ENCODE measurements at regions not wholly inside any gene's neighbourhood (a gene's known extent, or its start where the extent isn't known, plus 50 kb on each side); places are given as distances from the start of the nearest gene placed in this dataset.

DNA sequence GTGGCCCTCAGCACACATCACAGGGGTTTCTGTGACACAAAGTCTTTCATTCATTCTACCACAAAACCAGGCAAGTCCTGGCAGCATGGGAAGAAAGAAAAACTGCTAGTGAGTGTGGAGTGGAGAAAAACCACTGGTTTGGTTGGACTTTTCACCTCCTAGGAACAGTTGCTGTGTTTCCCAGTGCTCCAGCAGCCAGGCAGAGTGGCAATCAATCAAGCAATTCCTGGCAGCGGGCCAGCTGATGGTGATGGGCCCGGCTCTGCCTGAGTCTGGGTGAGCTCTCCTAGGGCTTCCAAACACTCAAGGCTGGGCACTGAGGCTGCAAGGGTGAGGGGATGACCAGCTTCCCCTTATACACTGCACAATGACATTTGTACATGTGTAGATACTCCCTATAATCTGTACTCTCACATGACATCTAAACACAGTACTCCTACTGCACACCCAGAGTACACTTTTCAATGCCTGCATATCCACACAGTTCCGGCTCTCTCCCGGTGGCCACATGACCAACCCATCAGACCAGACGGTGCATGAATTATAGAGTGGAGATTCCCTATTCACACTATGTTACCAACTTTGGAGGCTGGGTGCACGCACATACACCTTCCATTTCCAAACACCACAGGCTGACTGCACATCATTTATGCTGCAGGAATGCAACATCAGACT lies 156.6 kb downstream of the UNC5CL start:
- Histone ChIP-seq H3K36me3 (ENCODE audit: control insufficient read depth, insufficient read depth, low read length) (no peaks in the 10 kb centered on the region), H3K27me3 (ENCODE audit: control insufficient read depth, insufficient read depth, low read length) (no peaks in the 10 kb centered on the region), H3K4me3 (ENCODE audit: low read depth, low read length) (no peak overlapping the region)
- DNase-seq (ENCODE audit: low read depth) = no peak
- TF ChIP-seq, protein P1, sequence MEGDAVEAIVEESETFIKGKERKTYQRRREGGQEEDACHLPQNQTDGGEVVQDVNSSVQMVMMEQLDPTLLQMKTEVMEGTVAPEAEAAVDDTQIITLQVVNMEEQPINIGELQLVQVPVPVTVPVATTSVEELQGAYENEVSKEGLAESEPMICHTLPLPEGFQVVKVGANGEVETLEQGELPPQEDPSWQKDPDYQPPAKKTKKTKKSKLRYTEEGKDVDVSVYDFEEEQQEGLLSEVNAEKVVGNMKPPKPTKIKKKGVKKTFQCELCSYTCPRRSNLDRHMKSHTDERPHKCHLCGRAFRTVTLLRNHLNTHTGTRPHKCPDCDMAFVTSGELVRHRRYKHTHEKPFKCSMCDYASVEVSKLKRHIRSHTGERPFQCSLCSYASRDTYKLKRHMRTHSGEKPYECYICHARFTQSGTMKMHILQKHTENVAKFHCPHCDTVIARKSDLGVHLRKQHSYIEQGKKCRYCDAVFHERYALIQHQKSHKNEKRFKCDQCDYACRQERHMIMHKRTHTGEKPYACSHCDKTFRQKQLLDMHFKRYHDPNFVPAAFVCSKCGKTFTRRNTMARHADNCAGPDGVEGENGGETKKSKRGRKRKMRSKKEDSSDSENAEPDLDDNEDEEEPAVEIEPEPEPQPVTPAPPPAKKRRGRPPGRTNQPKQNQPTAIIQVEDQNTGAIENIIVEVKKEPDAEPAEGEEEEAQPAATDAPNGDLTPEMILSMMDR (IDR thresholded peaks at IDR 0.05; ENCODE audit: insufficient read depth, low read length, poor library complexity, severe bottlenecking) = no peak

DNA sequence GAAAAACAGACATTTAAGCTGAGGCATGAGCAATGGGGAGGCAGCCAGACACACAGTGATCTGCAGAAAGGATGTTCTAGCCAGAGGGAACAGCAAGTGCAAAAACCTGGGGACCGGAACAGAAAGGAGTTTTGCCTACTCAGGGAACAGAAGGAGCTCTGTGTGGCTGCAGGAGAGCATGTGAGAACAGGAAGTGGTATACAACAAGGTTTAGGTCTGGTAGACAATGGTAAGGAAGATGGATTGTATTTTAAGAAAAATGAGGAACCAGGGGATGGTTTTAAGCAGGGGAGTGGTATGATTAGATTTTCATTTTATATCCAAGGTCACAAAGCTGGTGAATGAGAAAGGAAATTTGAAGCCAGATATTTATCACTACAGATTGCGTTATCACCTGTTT lies 157.5 kb downstream of the UNC5CL start:
- no peaks in the 10 kb centered on the region for H3K27me3 ChIP-seq (ENCODE audit: control insufficient read depth, insufficient read depth, low read length)
- TF ChIP-seq, protein P1 (IDR thresholded peaks at IDR 0.05; ENCODE audit: insufficient read depth, low read length, poor library complexity, severe bottlenecking) = no peak
- DNase-seq (ENCODE audit: low read depth) = no peak
- no peaks in the 10 kb centered on the region for H3K36me3 ChIP-seq (ENCODE audit: control insufficient read depth, insufficient read depth, low read length)
- no peak overlapping the region for H3K4me3 ChIP-seq (ENCODE audit: low read depth, low read length)

DNA sequence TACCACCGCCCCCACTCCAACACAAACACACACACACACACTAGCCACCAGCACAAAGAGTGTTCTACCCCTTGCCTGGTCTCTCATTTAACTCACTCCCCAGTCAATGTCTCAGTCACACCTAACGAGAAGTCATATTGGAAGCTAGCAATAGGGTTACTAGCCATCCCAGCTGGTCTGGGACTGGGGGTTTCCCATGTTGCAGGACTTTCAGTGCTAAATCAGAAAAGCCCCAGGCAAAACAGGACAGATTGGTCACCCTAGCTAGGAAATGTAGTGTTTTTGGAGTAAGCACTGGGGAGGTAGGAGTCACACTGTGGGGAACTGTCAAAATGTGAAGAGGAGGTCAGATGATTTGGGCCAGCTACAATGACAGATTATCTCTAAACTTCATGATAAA lies 158.1 kb downstream of the UNC5CL start:
- H3K27me3 ChIP-seq (ENCODE audit: control insufficient read depth, insufficient read depth, low read length) = no peaks in the 10 kb centered on the region
- TF ChIP-seq, protein P1 (IDR thresholded peaks at IDR 0.05; ENCODE audit: insufficient read depth, low read length, poor library complexity, severe bottlenecking) = no peak
- H3K4me3 ChIP-seq (ENCODE audit: low read depth, low read length) = no peak overlapping the region
- DNase-seq (ENCODE audit: low read depth) = no peak
- H3K36me3 ChIP-seq (ENCODE audit: control insufficient read depth, insufficient read depth, low read length) = no peaks in the 10 kb centered on the region

DNA sequence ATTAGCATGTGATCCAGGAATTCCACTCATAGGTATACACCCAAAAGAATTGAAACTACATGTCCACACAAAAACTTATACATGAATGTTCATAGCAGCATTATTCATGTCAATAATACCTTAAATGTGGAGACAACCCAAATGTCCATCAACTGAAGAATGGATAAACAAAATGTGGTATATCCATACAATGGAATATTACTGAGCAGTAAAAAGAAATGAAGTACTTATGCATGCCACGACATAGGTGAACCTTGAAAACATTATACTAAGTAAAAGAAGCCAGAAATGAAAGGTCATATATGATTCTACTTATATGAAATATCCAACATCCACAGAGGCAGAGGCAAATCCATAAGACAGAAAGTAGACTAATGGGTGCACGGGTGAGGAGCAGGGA lies 159.9 kb downstream of the UNC5CL start:
- no peak for DNase-seq (ENCODE audit: low read depth)
- no peak overlapping the region for H3K4me3 ChIP-seq (ENCODE audit: low read depth, low read length)
- H3K27me3 ChIP-seq (ENCODE audit: control insufficient read depth, insufficient read depth, low read length) = no peaks in the 10 kb centered on the region
- H3K36me3 ChIP-seq (ENCODE audit: control insufficient read depth, insufficient read depth, low read length) = no peaks in the 10 kb centered on the region
- TF ChIP-seq, protein P1 (IDR thresholded peaks at IDR 0.05; ENCODE audit: insufficient read depth, low read length, poor library complexity, severe bottlenecking) = no peak

DNA sequence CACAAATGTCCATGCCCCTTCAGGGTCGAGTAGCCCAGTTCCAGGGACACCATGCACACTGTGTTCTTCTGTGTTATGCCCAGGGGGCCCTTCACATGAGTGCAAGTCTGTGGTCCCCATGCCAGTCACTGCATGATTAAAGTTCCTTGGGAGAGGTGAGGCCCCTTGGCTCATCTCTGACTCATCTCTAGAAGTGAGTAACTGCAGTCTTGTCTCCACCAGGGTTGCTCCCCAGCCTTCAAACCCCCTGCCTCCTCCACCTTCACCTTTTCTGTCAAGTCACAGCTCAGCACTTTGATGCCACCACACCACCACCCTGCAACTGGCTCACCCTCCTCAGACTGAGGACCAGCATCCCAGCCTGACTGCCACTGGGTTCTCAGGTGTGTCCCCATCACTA lies 161.7 kb downstream of the UNC5CL start:
- Histone ChIP-seq H3K4me3 (ENCODE audit: low read depth, low read length) (no peak overlapping the region), H3K27me3 (ENCODE audit: control insufficient read depth, insufficient read depth, low read length) (peaks cover 2% of the 10 kb centered on the region), H3K36me3 (ENCODE audit: control insufficient read depth, insufficient read depth, low read length) (no peaks in the 10 kb centered on the region)
- TF ChIP-seq, protein P1 (IDR thresholded peaks at IDR 0.05; ENCODE audit: insufficient read depth, low read length, poor library complexity, severe bottlenecking) = no peak
- DNase-seq (ENCODE audit: low read depth) = no peak

DNA sequence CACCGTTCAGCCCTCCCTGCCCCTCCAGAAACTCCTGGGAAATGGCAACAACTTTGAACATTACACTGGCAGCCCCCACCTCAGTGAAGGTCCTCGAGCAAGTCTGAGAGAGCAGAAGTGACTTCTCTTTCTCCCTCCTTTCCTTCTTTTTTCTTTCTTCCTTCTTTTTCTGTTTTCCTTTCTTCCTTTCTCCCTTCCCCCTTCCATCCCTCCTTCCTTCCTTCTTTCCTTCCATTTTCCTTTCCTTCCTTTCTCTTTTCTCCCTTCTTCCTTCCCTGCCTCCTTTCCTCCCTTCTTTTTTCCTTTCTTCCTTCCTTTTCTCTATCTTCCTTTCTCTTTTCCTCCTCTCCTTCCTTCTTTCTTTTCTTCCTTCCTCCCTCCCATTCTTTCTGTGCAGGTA lies 162.7 kb downstream of the UNC5CL start:
- DNase-seq (ENCODE audit: low read depth) = no peak
- Histone ChIP-seq H3K4me3 (ENCODE audit: low read depth, low read length) (no peak overlapping the region), H3K27me3 (ENCODE audit: control insufficient read depth, insufficient read depth, low read length) (peaks cover 2% of the 10 kb centered on the region), H3K36me3 (ENCODE audit: control insufficient read depth, insufficient read depth, low read length) (no peaks in the 10 kb centered on the region)
- TF ChIP-seq, protein P1 (IDR thresholded peaks at IDR 0.05; ENCODE audit: insufficient read depth, low read length, poor library complexity, severe bottlenecking) = no peak

Measured in kidney epithelial cell (primary cell).